ENCODE measurements at regions not wholly inside any gene's neighbourhood (a gene's known extent, or its start where the extent isn't known, plus 50 kb on each side); places are given as distances from the start of the nearest gene placed in this dataset.

DNA sequence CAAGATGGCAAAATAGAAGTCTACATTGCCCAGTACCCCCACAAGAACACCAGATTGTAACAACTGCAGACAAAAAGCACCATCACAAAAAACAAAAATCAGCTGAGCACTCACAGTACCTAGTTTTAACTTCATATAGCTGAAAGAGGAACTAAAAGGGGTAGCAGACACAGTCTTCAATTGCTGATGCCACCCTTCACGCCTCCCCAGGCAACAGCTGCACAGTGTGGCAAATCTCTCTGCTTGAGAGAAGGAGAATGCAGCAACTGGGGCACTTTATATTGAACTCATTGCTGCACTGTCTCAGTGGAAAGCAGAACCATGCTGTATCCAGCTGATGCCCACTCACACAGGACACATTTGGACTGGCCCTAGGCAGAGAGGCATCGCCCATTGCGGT lies 2714.5 kb upstream of the PCDH20 start:
- TF ChIP-seq, protein P1, sequence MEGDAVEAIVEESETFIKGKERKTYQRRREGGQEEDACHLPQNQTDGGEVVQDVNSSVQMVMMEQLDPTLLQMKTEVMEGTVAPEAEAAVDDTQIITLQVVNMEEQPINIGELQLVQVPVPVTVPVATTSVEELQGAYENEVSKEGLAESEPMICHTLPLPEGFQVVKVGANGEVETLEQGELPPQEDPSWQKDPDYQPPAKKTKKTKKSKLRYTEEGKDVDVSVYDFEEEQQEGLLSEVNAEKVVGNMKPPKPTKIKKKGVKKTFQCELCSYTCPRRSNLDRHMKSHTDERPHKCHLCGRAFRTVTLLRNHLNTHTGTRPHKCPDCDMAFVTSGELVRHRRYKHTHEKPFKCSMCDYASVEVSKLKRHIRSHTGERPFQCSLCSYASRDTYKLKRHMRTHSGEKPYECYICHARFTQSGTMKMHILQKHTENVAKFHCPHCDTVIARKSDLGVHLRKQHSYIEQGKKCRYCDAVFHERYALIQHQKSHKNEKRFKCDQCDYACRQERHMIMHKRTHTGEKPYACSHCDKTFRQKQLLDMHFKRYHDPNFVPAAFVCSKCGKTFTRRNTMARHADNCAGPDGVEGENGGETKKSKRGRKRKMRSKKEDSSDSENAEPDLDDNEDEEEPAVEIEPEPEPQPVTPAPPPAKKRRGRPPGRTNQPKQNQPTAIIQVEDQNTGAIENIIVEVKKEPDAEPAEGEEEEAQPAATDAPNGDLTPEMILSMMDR (IDR thresholded peaks at IDR 0.05) = no peak
- TF ChIP-seq POLR2A (IDR thresholded peaks at IDR 0.05) = no peak
